ENCODE measurements at regions not wholly inside any gene's neighbourhood (a gene's known extent, or its start where the extent isn't known, plus 50 kb on each side); places are given as distances from the start of the nearest gene placed in this dataset.

DNA sequence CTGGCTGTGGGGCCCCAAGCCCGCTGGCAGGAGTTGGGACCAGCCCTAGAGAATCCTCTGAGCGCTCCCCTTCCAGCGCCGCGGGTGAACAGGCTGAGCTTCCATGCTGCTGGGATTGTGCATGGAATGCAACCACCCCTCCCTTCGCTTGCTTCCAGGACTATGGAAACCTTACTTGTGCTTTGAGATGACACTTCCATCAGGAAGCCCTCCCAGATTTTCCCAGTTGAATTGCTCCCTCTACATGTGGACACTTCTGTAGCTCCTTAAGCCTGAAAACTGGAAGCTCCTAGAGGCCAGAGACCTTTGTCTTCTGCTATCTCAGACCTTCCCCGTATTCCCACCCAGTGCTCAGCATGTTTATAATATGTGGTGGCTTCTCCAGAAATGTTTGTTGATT lies 213.2 kb upstream of the RPL38 start:
- no peak for DNase-seq

DNA sequence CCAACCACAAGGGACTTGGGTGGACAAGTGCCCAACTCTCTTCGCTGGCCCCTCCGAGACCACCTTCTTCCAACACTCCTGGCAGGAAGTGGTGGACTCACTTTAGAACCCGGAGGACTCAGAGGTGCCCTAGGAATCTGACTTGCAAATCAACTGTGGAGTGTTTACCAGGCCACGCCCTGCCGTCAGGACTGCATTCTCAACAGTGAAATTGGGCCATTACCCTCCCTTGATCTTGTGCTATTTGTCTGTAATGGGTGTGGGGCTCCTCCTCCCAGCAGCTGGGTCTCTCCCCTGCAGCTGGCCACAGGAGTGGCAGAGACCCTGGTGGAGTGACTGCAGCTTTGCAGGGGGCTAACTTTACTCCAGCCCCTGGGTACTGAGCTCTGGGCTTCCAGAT lies 212.2 kb upstream of the RPL38 start:
- no peak for DNase-seq

DNA sequence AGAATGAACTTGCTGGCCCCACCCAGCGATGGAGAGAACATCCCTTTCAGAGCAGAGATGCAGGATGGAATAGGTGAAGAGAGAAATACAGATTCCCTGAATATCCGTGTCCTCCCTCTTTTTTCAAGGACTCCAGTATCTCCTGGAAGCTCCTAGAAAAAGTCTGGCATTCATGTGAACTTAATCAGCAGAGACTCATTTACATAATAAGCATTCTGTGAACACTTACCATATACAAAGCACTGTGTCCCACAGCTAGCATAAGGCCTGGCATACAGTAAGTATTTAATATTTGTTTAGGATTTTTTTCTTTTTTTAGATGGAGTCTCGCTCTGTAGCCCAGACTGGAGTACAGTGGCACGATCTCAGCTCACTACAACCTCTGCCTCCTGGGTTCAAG lies 208.5 kb upstream of the RPL38 start:
- no peak for DNase-seq

DNA sequence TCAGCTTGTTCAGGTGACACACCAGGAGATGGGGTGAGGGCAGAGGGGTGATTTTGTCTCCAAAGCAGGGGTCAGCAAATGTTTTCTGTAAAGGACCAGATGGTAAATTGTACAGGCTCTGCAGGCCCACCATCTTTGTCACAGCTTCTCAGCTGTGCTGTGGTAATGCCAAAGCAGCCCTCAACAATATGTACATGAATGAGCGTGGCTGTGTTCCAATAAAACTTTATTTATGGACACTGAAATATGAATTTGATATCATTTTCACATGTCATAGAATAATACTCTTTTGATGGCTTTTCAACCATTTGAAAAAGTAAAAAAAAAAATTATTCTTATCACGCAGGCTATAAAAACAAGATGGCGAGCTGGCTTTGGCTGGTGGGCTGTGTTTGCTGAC lies 206.4 kb upstream of the RPL38 start:
- DNase-seq: no peak

DNA sequence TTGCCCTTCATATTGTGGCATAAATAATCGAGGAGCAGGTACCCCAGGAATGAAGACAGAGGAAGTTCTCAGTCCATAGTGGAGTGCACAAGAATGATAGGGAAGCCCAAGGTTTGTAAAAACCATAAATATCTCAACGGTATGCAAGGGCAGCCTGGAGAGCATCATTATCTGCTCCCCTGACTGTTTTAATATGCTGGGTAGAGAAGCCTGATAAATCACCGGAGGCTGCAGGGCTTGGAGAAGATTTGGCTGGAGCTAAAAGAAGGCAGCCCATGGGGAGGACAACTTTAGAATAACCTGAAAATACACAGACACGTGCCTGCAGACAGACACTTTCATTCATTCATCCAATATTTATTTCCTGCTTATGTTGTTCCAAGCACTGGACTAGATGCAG lies 205.2 kb upstream of the RPL38 start:
- DNase-seq: no peak

DNA sequence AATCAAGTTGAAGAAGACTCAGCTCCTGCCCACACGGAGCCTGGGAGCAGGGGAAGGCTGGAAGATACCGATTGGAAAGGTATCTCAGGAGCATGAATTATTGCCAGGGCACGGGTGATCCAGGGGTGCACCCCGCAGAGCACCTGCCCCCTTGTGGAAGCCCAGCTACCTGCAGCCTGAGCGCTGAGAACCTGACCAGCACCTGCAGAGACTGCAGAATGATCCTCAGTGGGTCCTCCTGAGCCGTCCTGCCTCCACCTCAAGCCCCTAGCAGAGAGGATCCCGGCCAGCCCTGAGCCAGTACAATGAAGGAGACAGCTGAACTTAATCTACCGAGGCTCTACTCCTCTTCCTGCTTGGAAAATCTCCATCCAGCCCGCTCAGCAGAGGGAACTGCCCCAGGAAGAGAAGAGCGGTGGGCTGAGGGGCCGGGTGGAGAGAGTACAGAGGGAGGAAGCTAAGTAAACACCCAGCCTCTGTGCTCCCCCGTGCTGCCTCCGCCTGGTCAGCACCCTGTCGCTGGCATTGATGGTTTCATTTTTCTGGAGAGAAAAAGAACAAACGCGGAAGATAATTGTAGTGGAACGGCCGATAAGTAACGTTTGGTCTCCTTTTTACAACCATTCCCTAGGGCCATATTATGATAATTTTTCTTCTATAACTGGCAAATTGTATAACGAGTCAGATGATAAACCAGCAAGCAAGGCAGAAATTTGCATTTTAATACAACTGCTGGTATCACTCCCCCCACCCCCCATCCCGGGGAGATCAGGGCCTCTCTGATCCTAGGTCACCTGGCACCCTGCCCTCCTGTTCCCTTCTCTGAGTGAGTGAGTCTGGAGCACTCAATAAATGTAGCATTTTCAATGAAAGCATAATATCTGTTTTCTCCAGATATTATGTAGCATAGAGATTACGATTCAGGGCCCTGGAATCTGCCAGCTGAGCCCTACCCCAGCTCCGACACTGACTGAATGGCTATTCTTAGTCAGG lies 204.5 kb upstream of the RPL38 start:
- DNase-seq: peak; percentile 13 to 41 (median 32)

DNA sequence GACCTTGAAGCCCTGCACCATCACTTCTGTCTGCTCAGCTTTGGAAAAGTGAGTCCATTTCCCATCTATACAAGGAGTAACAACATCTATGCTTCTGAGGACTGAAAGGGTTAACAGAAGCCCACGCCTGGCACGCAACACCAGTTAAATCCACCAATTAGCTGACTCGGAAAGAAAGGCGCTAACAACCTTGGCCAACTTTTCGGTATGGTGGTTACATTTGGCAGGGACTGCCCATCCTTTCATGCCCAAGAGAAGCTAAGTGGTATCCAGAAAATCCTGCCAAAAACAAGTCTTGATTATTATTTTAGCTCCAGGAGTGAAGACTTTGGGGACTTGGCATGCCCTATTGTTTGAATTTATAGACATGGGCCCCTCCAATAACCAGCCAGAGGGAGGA lies 202.3 kb upstream of the RPL38 start:
- DNase-seq: no peak

DNA sequence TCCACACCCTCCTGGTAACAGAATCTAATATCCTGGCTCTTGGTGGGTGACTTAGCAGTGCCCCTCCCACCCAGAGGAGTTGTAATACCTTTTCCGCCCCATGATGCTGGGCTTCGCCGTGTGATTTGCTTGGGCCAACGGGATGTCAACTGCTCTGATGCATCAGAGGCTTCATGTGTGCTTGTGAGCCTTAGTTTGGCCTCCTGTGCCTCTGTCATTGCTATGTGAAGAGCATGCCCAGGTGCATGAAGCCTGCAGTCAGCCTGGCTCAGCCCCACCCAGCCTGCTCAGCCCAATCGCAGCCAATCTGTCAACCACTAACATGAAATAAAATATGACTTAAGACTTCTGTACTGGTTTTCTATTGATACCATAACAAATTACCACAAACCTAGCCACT lies 201.2 kb upstream of the RPL38 start:
- DNase-seq: no peak

DNA sequence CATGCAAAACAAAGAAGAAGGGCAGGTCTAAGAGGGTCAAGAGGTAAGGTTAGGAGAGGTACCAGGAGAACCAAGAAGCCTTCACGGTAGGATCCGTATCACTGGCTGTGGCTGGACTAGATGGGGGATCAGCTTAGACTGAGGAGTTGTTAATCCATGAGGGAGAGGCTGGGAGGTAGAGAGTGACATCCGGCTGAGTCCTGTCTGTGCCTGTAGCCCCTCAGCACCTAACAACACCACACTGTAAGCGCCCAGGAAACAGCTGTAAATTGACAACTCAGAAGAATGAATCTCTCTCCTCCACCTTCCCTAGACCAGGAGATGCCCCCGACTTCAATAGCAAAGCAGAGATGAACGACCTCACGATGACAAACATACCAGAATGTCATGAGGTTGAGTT lies 199.4 kb upstream of the RPL38 start:
- no peak for DNase-seq

DNA sequence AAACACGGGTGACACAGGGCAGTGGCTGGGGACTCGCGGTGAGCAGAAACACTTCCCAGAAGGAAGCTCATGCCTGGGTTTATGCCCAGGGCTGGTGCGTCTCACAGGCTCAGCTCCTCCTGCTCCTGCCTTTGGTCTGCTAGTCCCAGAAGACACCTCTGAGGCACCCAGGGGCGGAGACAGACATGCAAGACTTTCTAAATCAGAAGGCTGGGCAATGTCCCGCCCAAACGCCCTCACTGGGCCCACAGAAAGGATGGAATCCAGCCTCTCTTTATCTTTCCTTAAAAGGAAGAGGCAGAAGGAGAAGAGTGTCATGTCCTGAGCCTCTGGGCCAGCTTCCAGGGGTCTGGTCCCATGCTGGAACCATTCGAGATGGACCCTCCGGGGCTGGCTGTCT lies 197.7 kb upstream of the RPL38 start:
- DNase-seq: no peak

DNA sequence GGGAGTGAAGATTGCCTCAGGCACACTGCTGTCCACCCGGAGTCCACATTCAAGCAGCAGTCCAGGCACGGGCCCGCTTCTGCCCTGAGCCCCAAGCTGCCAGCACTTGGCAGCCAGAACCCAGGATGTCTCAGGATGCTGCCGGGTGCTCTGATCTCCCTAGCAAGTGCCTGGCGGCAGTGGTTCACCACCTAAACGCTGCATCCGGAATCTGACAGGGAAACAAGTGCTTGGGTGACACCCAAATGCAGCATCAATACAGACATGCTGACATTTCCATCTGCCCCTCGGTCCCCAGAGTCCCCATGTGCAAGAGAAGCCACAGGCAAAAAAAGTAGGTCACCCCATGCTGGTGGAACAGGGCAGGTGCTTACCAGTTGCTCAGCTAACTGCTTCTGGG lies 197.1 kb upstream of the RPL38 start:
- no peak for DNase-seq

DNA sequence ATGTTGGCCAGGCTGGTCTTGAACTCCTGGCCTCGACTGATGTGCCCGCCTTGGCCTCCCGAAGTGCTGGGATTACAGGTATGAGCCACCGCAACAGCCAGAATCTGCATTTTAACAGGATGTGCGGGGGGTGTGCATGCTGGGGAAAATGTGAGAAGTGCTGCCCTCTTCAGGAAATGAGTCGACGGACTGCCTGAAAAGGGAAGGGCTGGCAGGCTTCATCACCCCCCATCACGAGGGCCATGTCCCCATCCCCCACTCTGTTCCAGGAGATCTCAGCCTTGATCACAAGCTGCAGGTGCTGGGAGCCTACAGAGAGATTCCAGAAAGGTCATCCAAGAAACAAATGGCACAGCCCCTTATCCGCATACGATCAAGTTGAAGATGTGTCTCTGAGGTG lies 195.3 kb upstream of the RPL38 start:
- no peak for DNase-seq

DNA sequence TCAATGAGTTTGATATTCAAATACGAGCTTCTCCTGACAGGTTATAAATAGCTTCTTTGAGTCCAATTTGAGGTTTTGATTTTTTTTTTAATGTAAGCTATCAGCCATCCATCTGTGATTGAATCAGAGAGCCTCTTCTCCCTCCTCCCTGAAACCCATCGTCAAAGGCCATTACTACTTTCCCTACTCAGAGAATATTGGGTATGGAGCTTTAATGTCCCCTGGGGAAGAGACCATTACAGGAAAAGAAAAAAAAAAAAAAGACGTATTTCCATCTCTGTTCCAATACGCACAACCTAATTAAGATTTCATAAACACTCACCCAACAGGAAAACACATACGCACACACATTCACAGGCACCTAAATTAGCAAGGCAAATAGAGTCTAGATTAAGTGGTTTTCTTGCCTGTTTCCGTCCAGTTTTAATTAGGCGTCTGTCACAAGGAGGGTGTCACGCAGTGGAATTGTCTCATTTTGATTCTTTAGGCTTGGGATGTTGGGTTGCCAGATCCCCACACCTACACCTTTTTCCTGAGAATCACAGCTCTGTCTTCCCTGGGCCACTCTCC lies 194.3 kb upstream of the RPL38 start:
- no peak for DNase-seq

DNA sequence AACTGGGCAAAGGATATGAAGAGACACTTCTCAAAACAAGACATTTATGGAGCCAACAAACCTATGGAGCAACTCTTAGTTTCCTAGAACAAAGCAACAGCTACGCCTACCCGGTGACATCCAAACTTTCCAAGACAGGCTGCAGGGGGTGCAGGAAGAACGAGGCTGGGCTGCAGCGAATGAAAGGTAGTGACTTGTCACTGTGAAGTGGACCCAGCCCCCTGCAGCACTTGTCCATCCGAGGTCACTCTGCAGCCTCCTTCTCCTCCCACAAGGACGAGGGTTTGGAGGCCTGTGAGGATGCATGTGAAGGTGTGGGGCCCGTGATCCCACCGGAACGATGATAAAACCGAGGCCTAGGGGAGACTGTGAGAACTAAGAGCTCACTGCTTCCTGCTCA lies 192.6 kb upstream of the RPL38 start:
- no peak for DNase-seq

DNA sequence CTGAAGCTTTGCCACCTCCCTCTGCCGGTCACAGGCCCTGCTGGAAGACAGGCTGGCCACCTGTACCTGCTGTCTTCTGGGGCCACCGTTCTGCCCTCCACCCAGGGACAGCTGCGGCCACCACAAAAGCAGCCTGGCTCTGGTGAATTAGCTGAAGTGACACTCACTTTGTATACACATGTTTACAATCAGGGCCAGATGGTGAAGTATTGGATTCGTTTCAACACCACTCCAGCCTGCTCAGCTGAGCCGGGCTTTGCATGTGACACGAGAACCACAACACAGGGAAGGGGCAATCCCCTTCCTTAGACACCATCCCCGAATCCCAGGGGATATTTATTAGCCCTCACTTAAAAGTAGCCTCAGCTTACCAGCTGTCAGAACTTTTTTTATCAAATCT lies 191.5 kb upstream of the RPL38 start:
- DNase-seq: no peak

DNA sequence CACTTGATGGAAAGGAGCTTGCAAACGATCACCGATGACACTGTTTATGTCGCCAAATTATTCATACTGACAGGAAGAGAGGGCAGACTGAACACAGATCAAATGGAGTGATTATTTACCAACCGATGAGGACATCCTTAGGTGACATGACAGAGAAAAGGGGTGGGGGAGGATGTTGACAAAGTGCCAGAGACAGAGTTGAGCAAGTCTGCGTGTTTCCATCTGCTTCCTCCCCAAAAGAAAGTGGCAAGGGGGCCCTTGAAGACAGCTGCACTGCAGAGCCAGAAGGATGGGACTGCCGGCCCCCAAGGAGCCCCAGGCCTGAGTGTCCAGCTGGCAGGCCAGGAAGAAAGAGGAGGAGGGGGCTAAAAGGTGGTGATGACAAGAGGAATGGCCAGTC lies 191.0 kb upstream of the RPL38 start:
- peak in 2 of 4 experiments; percentile 25 to 38 for DNase-seq

DNA sequence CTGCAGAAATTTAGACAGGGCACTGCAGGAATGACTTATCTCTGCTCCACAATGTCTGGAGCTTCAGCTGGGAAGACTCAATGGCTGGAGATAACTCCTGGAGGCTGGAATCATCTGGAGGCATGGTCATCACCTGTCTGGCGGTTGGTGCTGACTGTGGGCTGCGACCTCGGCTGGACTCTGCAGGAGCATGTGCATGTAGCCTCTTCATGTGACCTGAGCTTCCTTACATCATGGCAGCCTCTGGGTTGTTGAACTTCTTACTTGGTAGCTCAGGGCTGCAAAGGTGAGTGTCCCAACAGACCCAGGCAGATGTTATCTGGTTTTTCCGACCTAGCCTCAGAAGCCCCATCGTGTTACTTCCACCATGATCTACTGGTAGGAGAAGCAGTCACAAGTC lies 188.2 kb upstream of the RPL38 start:
- no peak for DNase-seq

DNA sequence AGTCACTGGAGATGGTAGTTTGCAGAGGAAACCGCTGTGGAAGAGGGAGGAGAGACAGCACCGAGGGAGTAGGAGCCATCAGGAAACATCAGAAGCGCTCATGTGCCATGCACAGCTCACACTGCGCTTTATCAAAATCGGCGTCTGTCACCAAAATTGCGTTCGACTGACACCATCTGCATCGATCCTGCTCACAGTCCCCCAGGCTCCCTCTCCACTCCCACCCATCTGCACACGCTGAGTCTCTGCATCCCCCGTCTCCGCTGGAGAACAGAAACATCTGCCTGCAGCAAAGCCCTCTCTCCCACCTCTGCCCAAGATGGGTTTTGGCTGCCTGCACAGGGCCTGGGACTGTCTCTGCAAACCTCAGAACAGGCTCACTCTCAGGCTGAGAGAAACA lies 187.5 kb upstream of the RPL38 start:
- DNase-seq: no peak

DNA sequence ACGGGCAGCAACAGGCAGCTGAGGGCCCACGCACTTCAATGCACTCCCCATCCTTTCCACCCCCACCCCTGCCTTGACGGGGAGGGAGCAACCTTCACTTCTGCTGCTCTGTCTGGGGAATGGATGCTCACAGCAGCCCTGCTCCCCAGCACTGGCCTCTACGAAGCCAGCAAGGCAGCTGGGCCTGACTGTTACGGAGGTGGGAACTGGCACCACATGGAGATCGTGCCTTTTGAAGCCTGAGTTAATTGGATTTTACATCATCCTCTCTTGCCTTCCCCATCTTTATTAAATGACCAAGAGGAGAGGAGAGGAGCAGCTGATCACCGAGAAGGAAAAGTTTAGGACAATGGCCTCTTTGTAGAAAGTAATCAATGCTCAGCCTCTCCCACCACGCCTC lies 187.0 kb upstream of the RPL38 start:
- DNase-seq: no peak

DNA sequence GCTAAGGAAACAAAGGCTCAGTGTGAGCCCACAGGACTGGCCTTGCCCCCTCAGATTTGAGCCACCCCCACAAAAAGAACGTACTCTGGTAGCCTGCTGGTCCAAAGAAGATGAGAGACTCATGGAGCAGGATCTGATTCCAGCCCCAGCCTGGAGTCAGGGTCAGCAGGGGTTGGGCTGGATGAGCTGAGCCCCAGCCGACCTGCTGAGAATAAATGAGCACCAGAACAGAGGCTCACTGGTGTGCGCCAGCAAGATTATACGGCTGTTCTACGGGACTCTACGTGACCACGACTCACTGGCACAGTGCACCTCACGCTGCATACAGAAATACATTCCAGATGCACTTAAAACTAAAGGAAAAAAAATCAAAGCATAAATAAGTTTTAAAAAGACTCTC lies 186.0 kb upstream of the RPL38 start:
- no peak for DNase-seq

DNA sequence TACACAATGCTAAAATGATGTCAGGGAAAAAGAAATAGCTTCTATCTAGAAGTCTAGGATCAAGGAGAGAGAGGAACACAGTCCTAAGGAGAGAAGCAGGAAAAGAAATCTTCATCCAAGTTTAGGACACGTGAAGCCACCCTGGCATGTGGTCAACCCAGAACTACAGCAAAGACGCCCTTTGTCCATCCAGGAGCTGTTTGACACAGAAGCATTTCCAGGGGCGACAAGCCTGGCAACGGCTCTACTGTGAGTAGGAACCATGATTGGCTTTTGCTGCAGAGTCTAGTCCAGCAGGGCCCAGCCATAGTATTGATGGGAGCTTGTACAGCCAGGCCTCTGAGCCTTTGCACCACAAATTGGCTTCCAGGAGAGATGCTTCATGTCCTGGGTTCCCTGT lies 185.4 kb upstream of the RPL38 start:
- DNase-seq: no peak

DNA sequence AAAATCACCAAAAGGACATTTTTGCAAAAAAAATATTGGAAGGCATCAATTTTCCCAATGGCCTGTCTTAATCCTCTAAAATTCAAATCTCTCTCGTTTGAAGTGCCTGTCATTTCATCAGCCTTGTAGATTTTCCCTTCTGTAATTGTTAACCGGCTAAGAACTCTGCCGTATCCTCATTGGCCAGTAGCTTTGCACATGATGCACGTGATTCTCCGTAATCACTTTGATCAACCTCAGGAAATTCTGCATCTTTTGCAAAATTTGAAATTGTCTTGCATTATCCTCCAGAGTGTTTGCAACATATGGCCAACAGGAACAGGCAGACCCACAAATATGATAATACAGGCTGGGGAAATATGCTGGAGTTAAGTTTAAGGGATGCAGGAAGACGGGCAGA lies 184.2 kb upstream of the RPL38 start:
- DNase-seq: no peak

DNA sequence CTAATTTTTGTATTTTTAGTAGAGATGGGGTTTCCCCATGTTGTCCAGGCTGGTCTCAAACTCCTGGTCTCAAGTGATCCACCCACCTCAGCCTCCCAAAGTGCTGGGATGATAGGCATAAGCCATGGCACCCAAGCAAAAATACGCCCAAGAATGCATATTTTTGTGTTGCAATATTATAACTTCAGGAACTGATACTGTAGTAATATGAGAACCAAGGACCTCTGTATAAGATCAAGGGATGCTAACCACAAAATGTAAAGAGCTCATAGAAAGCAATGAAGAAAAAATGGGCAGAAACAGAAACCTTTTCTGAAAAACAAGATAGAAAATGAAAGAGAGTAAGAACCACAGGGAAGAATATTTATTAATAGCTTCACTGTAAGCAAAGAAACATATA lies 183.6 kb upstream of the RPL38 start:
- DNase-seq: no peak

DNA sequence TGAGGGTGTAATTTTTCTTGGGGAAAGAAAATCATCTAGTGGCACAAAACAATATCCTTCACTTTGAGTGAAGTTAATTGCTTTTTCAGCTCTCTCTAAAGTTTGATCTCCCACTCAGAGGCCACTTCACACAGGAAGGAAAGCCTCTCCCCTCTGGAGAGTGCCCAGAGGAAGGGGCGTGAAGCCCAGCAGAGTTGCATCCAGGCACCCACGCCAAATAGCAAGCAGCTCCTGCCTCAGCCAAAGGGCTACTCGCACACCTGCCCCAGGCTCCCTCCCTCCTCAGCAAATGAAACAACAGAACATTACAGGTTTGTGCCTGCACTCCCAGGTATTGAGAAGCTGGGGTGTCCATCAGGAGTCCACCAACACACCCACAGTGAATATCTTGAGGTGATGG lies 183.0 kb upstream of the RPL38 start:
- DNase-seq: no peak

Data from activated CD4-positive, CD25-positive, alpha-beta regulatory T cell (primary cell).